ENCODE measurements at regions not wholly inside any gene's neighbourhood (a gene's known extent, or its start where the extent isn't known, plus 50 kb on each side); places are given as distances from the start of the nearest gene placed in this dataset.

DNA sequence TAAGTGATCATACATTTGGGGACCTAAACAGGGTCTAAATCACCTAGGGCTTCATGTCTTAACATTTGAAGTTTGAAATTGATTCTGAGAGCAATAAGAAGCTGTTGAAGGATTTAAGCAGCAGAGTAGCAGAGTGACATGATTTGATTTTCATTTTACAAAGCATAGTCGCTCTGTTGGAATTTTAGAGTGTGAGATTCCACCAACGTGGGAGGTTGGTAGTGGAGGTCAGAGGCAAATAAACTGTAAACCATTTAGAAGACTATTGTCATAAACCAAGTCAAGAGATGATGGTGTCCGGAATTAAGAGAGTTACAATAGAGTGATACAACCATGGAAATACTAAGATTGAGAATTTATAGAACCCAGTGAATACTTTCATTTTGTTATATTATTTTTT, 52.7 kb upstream of the ZDHHC17 start:
- no peak for DNase-seq

DNA sequence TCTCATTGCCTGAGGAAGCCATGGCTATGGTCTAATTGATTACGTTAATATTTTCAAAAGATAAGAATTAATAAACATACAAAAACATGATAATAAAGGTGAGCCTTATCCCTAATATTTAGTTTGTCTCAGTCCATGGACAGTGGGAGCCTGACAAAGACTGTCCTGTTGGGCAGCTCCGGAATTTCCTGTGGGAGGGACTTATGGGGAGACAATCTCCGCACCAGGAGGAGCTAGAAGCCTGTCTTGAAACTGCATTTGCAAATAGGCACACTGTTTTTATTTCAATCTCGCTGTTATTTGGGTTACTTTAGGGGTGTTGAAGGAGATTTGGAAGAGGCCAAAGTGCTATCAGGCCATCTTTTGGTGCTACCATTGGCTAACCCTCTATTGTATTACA, 50.8 kb upstream of the ZDHHC17 start:
- DNase-seq: no peak

DNA sequence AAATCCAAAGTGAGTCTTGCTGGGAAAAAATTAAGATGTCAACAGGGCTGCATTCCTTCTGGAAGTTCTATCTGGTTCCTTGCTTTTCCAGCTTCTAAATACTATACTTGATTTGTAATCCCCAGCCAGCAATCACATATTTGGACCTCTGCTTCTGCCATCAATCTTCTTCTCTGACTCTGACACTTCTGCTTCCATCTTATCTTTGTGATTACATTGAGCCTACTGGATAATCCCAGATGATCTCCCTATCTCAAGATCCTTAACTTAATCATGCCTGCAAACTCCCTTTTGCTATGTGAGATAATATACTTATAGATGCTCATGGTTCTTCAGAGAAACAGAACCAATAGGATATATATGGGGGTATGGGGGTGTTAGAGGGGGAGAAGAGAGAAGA, 49.9 kb upstream of the ZDHHC17 start:
- DNase-seq: no peak
